ENCODE measurements at regions not wholly inside any gene's neighbourhood (a gene's known extent, or its start where the extent isn't known, plus 50 kb on each side); places are given as distances from the start of the nearest gene placed in this dataset.

DNA sequence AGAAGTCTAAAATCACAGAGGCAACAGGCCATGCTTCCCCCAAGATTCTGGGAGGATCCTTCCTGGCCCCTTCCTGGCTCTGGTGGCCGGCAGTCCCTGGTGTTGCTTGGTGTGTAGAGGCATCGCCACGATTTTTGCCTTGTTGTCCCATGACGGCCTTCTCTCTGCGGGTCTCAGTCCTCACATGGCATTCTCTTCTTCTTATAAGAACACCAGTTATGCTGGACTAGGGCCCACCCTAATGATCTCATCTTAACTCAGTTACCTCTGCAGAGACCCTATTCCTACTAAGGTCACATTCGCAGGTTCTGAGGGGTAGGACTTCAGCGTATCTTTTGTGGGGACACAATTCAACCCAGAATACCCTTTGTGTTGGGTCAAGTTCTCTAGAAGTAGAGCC is 168.0 kb downstream of the LINC00237 start:
- no peak overlapping the region for H3K27ac ChIP-seq (ENCODE audit: low read length)
- H3K4me2 ChIP-seq (ENCODE audit: low read length), result no peak overlapping the region
- no peaks in the 10 kb centered on the region for H3F3A ChIP-seq (ENCODE audit: insufficient read depth, low read length, poor library complexity, severe bottlenecking)
- no peak overlapping the region for H2AFZ ChIP-seq (ENCODE audit: low read depth, low read length)
- no peak overlapping the region for H3K9ac ChIP-seq (ENCODE audit: low read length)
- no peaks in the 10 kb centered on the region for H3K9me2 ChIP-seq (ENCODE audit: insufficient read depth, low read length)
- no peaks in the 10 kb centered on the region for H3K36me3 ChIP-seq (ENCODE audit: insufficient read depth, low read length)
- H3K9me3 ChIP-seq (ENCODE audit: low read length), result no peaks in the 10 kb centered on the region
- no peak overlapping the region for H3K4me3 ChIP-seq (ENCODE audit: low read length)
- H3K27me3 ChIP-seq (ENCODE audit: insufficient read depth, low read depth, low read length), result no peaks in the 10 kb centered on the region
- TF ChIP-seq, protein P1, sequence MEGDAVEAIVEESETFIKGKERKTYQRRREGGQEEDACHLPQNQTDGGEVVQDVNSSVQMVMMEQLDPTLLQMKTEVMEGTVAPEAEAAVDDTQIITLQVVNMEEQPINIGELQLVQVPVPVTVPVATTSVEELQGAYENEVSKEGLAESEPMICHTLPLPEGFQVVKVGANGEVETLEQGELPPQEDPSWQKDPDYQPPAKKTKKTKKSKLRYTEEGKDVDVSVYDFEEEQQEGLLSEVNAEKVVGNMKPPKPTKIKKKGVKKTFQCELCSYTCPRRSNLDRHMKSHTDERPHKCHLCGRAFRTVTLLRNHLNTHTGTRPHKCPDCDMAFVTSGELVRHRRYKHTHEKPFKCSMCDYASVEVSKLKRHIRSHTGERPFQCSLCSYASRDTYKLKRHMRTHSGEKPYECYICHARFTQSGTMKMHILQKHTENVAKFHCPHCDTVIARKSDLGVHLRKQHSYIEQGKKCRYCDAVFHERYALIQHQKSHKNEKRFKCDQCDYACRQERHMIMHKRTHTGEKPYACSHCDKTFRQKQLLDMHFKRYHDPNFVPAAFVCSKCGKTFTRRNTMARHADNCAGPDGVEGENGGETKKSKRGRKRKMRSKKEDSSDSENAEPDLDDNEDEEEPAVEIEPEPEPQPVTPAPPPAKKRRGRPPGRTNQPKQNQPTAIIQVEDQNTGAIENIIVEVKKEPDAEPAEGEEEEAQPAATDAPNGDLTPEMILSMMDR (IDR thresholded peaks at IDR 0.05; ENCODE audit: poor library complexity, severe bottlenecking), result no peak
- H4K20me1 ChIP-seq (ENCODE audit: insufficient read depth), result no peaks in the 10 kb centered on the region
- no peaks in the 10 kb centered on the region for H3K79me2 ChIP-seq (replicated peaks; ENCODE audit: insufficient read depth, low read length)

DNA sequence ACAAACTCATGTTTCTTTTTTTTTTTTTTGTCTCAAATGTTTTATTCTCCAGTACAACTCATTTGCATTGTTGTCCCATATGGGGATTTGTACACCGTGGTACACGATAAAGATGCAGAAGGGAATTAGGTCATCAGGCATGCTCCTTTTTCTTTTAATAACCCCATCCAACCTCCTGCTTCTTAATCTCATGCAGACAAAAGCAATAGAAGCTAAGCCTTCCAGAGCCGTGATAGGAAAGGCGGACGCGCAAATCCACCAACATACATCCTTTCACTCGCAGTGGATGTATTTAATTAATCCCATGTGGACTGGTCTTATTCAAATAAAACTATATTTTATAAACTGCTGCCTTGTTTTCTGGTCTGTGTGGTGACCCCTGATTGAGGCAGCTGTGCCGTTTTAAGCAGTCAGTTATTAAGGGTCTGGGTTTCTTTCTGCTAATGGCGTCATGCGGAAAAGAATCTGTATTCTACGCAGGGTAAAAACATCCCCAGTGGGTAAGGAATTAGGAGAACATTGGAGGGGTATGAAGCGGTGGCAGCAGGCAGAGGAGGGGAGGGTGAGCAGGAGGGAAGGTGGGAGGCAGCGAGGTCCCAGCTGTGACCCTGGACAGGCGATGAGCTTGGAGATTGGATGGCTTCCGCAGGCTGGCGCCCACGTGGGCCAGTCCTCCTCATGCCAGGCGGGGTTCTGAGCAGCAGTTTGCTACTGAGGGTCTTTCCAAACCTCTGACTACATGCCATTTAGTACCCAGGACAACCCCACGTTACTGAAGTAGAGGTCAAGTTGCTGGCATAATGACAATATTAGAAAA is 172.8 kb downstream of the LINC00237 start:
- H3K27me3 ChIP-seq (ENCODE audit: insufficient read depth, low read depth, low read length), result no peaks in the 10 kb centered on the region
- H2AFZ ChIP-seq (ENCODE audit: low read depth, low read length), result no peak overlapping the region
- no peaks in the 10 kb centered on the region for H3K36me3 ChIP-seq (ENCODE audit: insufficient read depth, low read length)
- no peaks in the 10 kb centered on the region for H3K9me2 ChIP-seq (ENCODE audit: insufficient read depth, low read length)
- no peak overlapping the region for H3K9ac ChIP-seq (ENCODE audit: low read length)
- TF ChIP-seq POLR2AphosphoS5 (IDR thresholded peaks at IDR 0.05) (no peak), MXI1 (conservative IDR thresholded peaks at IDR 0.05; ENCODE audit: poor library complexity, severe bottlenecking) (no peak)
- TF ChIP-seq, protein P1 (IDR thresholded peaks at IDR 0.05; ENCODE audit: poor library complexity, severe bottlenecking), result no peak
- TF ChIP-seq, protein P2, sequence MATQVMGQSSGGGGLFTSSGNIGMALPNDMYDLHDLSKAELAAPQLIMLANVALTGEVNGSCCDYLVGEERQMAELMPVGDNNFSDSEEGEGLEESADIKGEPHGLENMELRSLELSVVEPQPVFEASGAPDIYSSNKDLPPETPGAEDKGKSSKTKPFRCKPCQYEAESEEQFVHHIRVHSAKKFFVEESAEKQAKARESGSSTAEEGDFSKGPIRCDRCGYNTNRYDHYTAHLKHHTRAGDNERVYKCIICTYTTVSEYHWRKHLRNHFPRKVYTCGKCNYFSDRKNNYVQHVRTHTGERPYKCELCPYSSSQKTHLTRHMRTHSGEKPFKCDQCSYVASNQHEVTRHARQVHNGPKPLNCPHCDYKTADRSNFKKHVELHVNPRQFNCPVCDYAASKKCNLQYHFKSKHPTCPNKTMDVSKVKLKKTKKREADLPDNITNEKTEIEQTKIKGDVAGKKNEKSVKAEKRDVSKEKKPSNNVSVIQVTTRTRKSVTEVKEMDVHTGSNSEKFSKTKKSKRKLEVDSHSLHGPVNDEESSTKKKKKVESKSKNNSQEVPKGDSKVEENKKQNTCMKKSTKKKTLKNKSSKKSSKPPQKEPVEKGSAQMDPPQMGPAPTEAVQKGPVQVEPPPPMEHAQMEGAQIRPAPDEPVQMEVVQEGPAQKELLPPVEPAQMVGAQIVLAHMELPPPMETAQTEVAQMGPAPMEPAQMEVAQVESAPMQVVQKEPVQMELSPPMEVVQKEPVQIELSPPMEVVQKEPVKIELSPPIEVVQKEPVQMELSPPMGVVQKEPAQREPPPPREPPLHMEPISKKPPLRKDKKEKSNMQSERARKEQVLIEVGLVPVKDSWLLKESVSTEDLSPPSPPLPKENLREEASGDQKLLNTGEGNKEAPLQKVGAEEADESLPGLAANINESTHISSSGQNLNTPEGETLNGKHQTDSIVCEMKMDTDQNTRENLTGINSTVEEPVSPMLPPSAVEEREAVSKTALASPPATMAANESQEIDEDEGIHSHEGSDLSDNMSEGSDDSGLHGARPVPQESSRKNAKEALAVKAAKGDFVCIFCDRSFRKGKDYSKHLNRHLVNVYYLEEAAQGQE (IDR thresholded peaks at IDR 0.05; ENCODE audit: borderline replicate concordance), result no peak
- H3K4me2 ChIP-seq (ENCODE audit: low read length), result no peak overlapping the region
- no peaks in the 10 kb centered on the region for H3K9me3 ChIP-seq (ENCODE audit: low read length)
- no peaks in the 10 kb centered on the region for H3K79me2 ChIP-seq (replicated peaks; ENCODE audit: insufficient read depth, low read length)
- no peaks in the 10 kb centered on the region for H3F3A ChIP-seq (ENCODE audit: insufficient read depth, low read length, poor library complexity, severe bottlenecking)
- no peak overlapping the region for H3K4me3 ChIP-seq (ENCODE audit: low read length)
- no peak overlapping the region for H3K27ac ChIP-seq (ENCODE audit: low read length)
- no peaks in the 10 kb centered on the region for H4K20me1 ChIP-seq (ENCODE audit: insufficient read depth)

DNA sequence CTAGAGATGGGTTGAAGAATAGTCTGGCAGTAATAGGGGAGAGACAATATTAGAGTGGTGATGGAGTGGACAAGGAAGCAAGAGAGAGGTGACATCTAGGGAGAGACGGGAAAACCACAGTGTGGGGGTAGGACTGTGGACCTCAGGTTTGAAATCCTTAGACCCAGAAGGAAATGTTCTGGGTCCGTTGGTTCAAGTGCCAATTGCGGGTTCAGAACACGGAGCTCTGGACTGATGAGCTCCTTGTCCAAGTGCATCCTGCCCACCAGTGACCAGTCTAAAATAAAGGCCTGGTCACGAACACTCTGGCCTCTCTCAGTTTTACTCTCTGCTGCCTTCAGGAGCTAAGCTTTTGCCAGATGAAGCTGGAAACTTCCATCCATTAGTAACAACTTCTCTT is 174.0 kb downstream of the LINC00237 start:
- no peak overlapping the region for H3K4me2 ChIP-seq (ENCODE audit: low read length)
- H3K9me3 ChIP-seq (ENCODE audit: low read length), result no peaks in the 10 kb centered on the region
- H3K27me3 ChIP-seq (ENCODE audit: insufficient read depth, low read depth, low read length), result no peaks in the 10 kb centered on the region
- H3K9me2 ChIP-seq (ENCODE audit: insufficient read depth, low read length), result no peaks in the 10 kb centered on the region
- H3K79me2 ChIP-seq (replicated peaks; ENCODE audit: insufficient read depth, low read length), result no peaks in the 10 kb centered on the region
- H3K36me3 ChIP-seq (ENCODE audit: insufficient read depth, low read length), result no peaks in the 10 kb centered on the region
- no peaks in the 10 kb centered on the region for H3F3A ChIP-seq (ENCODE audit: insufficient read depth, low read length, poor library complexity, severe bottlenecking)
- no peak overlapping the region for H2AFZ ChIP-seq (ENCODE audit: low read depth, low read length)
- no peaks in the 10 kb centered on the region for H4K20me1 ChIP-seq (ENCODE audit: insufficient read depth)
- H3K4me3 ChIP-seq (ENCODE audit: low read length), result no peak overlapping the region
- TF ChIP-seq, protein P2 (IDR thresholded peaks at IDR 0.05; ENCODE audit: borderline replicate concordance), result no peak
- no peak for TF ChIP-seq EP300 (conservative IDR thresholded peaks at IDR 0.05; ENCODE audit: poor library complexity, severe bottlenecking)
- no peak for TF ChIP-seq POLR2AphosphoS5 (IDR thresholded peaks at IDR 0.05)
- no peak for TF ChIP-seq TAF1 (IDR thresholded peaks at IDR 0.05; ENCODE audit: low read depth)
- no peak for TF ChIP-seq RAD21 (conservative IDR thresholded peaks at IDR 0.05)
- TF ChIP-seq, protein P1 (IDR thresholded peaks at IDR 0.05; ENCODE audit: poor library complexity, severe bottlenecking), result no peak
- H3K27ac ChIP-seq (ENCODE audit: low read length), result no peak overlapping the region
- H3K9ac ChIP-seq (ENCODE audit: low read length), result no peak overlapping the region
